GM18499 (cell line): ENCODE measurements at regions not wholly inside any gene's neighbourhood (a gene's known extent, or its start where the extent isn't known, plus 50 kb on each side); places are given as distances from the start of the nearest gene placed in this dataset.
"Not testable (repeated sequence)": the region's sequence is repeated elsewhere in the genome, so short reads cannot be mapped to it uniquely, and the experiment has no call there.

Experiments
- ATAC-seq: cut with Tn5 transposase; IDR thresholded peaks from one replicate; pipeline ENCODE4 v1.9.1; 2021; ENCODE audit warnings: moderate number of reproducible peaks; ENCODE audit not compliant: insufficient read depth, unreplicated experiment

DNA sequence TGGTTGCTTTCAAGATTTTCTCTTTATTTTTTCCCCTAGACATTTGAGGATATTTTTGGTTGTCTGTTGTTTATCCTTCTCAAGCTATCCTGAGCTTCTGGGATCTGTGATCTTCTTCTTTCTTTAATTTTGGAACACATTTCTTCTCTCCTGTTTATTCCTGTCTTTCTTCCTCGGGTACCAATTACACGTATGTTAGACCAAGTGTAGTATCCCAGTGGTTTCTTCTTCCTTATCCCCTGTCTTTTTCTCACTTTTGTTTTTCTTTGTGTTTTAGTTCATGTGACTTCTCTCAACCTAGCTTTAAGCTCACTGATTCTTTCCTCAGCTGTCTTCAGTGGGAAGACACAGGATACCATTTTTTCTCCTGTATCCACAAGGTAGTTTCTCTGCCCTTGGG is 120.0 kb downstream of the GALR1 start:
- no peak for ATAC-seq

DNA sequence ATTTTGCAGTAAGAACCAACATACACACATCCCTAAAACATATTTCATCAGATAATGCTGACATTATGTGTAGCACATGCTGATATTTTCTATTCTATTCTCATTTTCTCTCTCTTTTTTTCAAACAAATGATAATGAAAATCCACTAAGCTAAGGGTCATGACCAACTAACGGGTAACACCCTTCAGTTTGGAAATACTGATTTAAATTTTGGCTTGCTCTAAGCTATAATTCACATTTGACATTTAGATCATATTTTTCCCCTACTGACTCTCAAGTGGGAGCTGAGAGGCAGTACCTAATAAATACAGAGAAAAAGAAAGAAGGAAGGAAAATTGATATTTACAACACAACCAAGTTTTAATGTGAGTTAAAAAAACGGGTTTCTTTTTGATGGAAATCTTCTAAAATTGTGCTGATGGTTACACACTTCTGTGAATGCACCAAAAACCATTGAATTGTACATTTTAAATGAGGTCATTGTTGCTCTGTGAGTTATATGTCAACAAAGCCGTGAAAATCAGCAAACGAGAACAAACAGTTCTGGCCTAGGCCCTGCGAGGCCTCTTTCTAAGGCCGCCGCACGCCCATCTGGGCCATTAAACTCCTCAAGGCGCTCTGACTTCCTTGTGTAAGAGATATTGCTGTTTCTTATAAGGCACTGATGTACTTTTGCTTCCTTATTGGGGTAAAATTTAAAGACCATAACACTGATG is 124.2 kb downstream of the GALR1 start:
- ATAC-seq, result no peak

DNA sequence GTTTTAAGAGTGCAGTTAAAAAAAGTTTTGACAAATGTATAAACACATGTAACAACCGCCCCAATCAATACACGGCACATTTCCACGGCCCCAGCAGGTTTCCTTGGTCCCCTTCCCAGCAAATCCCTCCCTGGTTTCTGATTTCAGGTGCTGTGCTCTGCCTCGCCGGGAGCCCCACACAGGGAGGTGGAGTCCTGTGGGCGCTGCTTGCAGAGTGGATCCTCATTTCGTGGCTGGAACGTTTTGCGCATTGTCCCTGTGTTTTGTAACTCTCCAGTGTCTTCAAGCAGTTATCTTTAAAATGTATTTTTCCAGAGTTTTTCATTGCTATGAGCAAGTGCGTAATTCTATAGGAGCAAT is 124.8 kb downstream of the GALR1 start:
- no peak for ATAC-seq

DNA sequence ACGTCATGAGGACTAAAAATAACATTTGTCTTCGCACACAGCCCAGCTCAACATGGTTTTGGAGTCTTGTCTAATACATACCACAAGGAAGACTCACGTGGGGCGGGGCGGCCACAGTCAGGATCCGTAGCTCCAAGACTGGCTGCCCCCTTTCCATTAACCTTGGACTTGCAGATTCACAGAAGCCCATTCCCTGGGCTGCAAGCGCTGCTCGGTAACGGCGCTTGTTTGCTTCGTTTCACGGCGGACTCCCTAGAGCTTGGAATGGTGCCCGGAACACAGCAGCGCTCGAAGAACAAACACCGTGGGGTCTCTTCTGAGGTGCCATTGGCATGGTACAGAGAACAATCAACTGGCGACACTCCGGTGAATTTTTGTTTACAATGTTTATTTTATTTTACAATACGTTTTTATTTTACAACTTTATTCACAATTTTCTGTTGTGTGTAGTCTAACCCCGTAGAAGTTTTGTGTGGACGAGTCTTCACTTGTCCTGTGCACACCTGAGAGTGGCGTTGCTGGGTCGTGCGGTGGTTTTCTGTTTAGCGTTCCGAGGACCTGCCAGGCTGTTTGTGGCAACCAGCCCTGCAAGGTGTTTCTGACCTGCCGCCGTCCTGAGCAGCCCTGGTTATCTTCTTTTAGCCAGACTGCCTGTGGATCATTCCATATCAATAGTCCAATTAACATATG is 126.5 kb downstream of the GALR1 start:
- no peak for ATAC-seq

- no peak for ATAC-seq
Measured at GRCh38 chr18:77376733-77377094, 127.1 kb downstream of the GALR1 start.

DNA sequence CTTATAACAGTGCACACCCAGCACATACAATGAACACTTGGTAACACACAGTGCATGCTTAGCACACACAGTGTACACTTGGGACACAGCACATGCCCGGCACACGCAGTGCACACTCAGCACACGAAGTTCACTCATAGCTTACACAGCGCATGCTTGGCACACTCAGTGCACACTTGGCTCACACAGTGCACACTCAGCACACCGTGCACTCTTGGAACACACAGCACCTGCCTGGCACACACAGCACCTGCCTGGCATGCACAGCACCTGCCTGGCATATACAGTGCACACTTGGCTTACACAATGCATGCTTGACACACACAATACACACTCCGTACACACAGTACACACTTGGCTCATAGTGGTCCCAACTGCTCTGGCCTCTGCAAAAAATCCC is 128.2 kb downstream of the GALR1 start:
- no peak for ATAC-seq

- ATAC-seq, result no peak
Measured at GRCh38 chr18:77379976-77380509, 130.4 kb downstream of the GALR1 start.

DNA sequence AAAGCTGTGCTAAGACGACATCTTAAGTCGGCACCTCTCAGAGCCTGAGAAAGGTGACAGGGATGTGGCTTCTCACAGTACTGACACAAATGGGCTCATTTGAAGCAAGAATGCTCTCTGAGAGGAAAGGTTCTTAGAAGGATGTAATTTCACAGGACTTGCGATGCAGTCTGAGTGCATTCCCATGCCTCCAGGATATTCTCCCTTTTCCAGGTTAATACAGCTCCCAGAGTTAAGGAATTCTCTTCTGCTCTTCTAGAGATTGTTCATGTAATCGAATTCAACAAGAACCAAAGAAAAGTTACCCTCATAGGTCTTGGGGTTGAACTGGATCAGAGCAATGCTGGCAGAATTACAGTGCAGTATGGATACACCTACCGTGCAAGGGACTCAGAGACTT is 131.0 kb downstream of the GALR1 start:
- ATAC-seq, result no peak

DNA sequence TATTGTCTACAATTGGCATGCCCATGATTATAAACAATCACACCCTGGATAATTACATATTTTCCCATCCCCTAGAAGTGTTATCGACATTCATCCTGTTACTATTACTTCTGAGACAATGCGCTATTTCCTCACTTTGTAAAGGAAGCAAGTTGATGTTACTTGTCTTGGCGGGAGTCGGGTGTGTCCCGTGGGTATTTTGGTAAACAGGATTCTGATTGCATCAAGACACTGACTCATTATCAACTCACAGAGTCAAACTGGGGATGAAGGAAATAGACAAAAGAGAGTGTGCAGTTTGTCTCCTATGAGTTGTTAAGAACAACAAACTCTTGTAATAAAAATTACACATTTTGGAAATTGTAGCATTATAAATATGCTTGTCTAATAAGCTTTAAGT is 142.7 kb downstream of the GALR1 start:
- no peak for ATAC-seq

DNA sequence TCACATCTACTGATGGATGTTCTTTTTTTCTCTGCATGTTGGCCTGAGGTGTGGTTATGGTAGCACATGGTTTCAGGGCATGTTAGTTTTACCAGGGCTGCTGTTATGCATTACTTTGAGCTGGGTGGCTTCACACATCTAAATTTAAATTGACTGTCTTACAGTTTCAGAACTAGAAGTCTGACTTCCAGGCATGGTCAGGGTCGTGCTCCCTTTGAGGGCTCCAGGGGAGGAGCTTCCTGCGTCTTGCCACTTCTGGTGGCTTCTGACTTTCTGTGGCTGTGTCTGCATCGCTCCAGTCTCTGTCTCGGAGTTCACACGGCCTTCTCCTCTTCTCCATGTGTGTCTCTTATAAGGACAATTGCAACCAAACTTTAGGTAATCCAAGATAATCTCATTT is 143.9 kb downstream of the GALR1 start:
- ATAC-seq, result no peak

GRCh38 chr18:77395953-77396352 is 146.3 kb downstream of the GALR1 start:
- no peak for ATAC-seq

DNA sequence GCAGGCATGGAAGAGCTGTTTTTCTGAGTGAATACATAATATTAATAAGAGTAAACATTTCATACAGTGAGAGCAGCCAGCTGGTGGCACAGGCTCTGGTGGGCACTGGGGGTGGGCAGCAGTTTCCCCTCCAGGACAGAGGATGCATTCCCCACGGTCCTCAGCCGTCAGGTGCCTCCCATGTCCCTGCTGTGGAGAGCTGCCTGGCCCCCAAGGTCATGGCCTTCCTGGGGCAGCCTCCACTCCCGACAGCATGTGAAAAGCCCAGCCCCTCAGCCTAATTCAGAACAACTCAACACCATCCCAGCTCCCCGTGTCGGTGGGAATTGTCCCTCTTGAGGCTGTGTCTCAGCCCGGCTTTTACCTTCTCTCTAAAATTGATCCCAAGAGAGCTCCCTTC is 147.4 kb downstream of the GALR1 start:
- ATAC-seq, result no peak

DNA sequence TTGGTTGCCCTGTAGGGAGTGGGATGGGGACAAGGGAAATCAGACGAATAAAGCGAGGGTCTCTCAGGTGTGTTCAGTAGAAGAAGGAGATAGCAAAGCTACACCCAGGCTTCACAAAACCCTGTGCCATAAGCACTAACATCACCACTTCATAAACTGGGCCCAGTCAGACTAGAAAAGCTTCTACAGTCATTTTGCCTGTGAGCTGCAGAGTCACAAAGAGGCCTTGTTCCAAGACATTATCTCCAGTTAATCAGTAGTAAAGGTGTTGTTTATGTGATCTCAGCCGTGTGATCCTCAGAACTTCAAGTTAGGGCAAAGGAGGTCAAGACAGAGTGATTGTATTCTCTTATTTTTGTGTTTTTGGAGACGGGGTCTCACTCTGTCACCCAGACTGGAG is 148.0 kb downstream of the GALR1 start:
- no peak for ATAC-seq

DNA sequence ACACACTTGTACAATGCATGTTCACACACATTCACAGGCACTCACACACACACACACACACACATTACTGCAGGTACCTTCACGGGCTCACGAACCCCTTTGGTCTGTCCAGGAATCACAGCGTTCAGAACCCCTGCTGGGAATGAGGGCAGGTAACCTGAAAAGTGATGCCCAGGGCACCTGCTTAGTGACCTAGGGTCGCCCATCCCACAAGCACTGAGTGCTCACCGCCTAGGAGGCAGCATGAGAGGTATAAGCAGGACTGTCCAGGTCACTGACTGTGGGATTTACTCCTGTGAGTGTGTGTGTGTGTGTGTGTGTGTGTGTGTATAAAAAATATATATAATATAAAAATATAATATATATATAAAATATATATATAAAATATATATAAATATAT is 150.9 kb downstream of the GALR1 start:
- ATAC-seq, result no peak

DNA sequence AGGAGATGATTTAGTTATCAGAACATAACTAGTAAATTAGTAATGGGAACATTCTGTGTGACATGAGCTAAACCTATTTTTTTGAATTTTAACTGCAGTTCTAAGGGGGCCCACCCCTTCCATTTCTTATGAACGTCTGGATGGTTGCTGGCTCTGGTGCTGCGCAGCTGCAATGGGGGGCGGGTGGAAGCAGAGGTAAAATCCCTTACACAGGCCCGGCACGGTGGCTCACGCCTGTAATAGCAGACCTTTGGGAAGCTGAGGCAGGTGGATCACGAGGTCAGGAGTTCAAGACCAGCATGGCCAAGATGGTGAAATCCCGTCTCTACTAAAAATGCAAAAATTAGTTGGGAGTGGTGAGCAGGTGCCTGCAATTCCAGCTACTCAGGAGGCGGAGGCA is 151.5 kb downstream of the GALR1 start:
- ATAC-seq, result no peak

DNA sequence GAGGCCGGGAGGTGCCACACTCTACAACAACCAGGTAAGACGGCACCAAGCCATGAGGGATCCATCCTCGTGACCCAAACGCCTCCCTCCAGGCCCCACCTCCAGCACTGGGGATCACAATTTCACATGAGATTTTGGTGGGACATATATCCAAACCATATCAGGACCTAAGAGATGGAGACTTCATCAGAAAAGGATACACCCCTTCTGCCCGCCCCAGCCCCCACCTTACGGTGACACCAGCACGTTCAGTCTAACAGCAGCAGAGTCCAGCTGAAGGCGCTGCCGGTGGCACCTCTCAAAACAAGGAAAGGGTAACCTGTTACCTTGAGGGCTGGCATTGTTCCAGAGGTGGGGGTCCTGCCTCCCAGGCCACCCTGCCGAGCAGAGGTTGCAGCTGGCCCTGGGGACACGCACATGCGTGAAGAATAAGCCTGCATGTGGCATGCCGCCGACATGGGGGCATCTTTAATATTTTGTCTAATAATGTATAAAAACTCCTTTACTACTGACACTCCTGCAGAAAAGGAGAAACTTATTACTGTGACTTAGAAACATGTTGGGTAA is 154.4 kb downstream of the GALR1 start:
- no peak for ATAC-seq

DNA sequence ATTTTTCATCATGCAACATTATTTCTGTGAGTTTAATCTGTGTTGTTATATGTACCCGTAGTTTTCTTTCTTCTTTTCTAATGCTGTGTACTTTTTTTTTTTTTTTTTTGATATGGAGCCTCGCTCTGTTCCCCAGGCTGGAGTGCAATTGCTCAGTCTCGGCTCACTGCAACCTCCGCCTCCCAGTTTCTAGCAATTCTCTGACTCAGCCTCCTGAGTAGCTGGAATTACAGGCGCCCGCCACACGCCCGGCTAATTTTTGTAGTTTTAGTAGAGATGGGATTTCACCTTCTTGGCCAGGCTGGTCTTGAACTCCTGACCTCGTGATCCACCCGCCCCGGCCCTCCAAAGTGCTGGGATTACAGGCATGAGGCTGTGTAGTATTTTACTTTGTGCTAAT is 155.4 kb downstream of the GALR1 start:
- no peak for ATAC-seq

- ATAC-seq, result no peak
Measured at GRCh38 chr18:77407733-77408132, 158.1 kb downstream of the GALR1 start.

GRCh38 chr18:77421546-77421945 is 171.9 kb downstream of the GALR1 start:
- ATAC-seq, result not testable (repeated sequence)

DNA sequence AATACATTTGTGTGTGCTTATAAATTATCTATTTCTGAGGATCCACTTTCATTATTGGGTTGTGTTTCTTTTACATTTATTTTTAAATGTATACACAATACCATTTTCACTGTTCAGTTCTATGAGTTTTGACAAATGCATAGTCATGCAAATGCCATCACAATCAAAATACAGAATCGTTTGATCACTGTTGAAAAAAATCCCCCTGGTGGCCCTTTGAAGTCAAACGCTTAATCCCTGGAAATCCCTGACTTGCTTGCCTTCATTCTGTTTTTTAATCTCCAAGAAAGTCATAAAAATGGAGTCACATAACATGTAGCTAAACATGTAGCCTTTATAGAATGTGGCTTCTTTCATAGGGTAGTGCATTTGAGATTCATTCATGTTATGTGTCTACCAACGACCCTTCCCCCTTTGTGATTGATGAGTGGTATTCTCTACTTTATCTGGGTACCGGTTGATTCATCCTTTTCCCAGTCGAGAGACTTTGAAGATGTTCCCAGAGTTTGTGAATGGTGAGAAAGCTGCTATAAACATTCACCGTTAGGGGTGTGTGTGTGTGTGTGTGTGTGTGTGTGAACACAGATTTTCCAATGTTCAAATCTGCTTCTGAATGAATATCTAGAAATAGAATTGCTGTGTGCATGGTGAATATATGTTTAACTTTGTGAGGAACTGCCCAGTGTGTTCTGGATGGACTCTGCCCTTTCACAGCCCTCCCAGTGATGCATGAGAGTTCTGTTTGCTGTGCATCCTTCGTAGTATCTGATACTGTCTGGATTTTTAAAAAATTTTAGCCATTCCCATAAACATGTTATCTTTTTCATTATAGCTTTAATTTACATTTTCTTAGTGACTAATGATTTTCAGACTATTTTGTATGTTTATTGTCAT is 173.6 kb downstream of the GALR1 start:
- ATAC-seq, result no peak

DNA sequence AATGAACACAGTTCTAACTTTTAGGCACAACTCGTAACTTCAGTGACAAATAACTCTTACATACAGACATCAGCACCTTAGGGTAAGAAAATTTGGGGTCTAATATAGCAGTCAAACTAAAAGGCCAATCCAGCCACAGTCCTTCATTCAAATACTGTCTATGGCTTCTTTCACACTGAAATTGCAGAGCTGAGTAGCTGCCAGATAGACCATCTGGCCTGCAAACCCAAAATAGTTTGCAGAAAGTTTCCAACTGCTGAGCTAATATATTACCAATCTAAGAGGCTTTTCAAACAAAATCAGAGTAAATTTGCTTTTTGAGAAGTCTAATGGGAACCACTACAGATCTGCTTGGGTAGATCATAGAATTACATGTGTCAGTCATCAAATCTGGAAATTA is 183.4 kb downstream of the GALR1 start:
- no peak for ATAC-seq
